Stimulated activated naive CD8-positive, alpha-beta T cell treated with anti-CD3 and anti-CD28 coated beads, Interleukin-15, Interleukin-2, amounts not matched to agents 100 U/mL and 50 U/mL, for 24 hours (primary cell): ENCODE measurements at regions not wholly inside any gene's neighbourhood (a gene's known extent, or its start where the extent isn't known, plus 50 kb on each side); places are given as distances from the start of the nearest gene placed in this dataset.

Experiments
- ATAC-seq: fragments of 150-1000 bp; cut with Tn5 transposase; one replicate; pipeline ENCODE4 v1.10.0; 2021
- DNase-seq: peaks from one replicate; pipeline ENCODE4 v3.0.0; 2021

DNA sequence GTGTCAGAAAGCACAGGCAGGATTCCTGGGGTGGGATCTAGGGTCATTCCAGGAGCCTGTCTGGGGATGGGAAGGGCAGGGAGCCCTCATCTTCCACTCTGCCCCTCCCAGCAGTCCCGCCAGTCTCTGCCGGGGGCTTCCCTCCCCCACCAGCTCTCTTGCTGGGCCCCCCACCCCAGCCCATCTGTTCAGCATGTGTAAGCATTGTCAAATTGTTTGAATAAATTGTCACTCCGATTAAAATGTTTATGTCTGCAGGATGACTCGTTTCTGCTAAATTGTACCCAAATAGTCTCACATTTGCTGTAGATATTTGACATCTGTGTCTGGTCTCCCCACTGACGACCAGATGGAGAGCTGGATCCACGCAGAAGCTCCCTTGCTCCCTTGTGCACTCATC lies 257.6 kb downstream of the ANKRD60 start:
- ATAC-seq (no peak), DNase-seq (no peak)

DNA sequence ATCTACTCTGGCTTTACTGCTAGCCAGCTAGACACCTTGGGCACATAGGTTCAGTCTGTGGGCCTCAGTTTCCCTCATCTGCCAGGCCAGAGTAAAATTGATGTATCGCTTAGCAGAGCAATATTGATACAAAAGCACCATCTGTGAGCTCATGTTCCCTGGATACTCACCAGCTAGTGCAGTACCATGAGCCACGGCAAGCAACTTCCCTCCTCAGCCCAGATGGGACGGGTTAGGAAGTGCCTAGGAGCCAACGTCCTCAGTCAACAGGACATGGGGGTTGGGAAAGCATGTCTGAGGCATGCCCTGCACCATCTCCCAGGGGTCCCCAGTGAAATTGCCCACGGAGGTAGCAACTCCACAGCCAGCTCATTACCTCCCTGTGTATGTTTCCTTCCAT lies 258.3 kb downstream of the ANKRD60 start:
- no peak for ATAC-seq
- no peak for DNase-seq

DNA sequence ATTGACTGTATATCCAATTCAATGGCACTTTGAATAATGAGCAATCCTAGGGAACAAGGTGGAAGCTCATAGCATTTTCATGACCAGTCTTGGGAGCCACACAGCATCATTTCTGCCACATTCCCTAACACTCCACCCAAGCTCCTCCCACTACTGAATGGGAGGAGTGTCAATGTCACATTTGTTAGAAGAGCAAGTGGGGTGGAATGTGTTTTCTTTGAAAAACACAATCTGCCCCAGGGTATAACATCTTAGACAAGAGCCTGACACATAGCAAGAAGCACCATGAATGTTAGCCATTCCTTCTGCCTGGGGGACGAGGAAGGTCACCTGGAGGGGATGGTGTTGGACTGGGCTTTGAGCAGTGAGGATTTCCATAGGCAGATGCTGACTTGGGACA lies 258.3 kb upstream of the PMEPA1 start:
- ATAC-seq (no peak), DNase-seq (no peak)

DNA sequence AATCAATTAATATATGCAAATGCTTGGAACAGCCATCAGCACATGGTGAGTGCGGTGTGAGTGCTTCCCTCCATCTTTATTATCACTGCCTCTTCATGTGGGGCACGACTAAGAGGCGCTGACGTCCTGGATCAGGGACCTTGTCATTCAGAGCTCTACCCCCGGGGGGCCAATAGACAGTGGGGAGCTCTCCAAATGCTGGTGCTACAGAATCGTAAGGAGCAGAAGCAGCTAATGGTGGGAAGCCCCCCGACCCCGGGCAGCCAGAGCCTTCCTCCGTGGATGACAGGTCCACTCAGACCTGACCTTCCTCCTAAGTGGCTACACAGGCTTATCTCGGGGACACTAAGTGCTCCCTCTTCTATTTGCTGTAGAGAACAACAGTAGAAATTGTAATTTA lies 257.5 kb upstream of the PMEPA1 start:
- DNase-seq: no peak
- ATAC-seq: no peak

DNA sequence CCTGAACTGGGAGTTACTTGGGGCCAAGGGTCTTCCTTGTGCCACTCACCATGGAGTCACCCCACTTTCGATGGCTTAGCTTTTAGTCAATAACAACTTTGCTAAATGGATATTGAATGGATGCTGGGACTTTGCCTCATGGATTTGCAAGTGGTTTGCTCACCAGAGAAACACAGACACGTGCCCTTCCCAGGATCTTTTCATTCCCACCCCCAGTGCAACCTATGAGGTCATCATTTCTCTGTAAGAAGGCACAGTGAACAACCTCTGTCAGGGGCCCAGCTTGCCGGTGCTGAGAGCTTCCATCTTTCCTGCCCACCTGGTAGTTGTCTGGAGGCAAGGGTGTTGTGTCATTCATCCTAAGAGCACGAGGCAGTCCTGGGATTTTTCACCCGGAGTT lies 256.8 kb upstream of the PMEPA1 start:
- no peak for DNase-seq

DNA sequence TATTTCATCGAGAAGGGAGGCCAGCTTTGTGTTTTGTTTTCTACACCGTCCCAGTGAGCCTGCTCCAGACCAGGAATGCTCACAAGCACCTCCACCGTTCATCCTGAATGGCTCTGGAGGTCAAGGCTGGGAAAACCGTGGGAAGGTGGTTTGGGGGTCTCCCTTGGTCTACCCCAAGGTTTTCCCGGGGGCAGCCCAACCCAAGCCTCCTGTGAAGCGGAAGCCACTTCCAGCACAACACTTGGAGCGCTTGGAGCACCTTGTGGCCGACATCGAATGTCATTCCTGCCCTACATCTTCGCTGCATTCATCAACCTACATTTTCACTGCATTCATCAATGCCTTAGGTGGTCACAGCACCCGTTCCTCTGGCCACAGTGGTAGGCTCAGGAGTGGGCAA lies 255.6 kb upstream of the PMEPA1 start:
- no peak for ATAC-seq
- DNase-seq: no peak

More for the DNA sequence above, 256.8 kb upstream of the PMEPA1 start:
- ATAC-seq: no peak

DNA sequence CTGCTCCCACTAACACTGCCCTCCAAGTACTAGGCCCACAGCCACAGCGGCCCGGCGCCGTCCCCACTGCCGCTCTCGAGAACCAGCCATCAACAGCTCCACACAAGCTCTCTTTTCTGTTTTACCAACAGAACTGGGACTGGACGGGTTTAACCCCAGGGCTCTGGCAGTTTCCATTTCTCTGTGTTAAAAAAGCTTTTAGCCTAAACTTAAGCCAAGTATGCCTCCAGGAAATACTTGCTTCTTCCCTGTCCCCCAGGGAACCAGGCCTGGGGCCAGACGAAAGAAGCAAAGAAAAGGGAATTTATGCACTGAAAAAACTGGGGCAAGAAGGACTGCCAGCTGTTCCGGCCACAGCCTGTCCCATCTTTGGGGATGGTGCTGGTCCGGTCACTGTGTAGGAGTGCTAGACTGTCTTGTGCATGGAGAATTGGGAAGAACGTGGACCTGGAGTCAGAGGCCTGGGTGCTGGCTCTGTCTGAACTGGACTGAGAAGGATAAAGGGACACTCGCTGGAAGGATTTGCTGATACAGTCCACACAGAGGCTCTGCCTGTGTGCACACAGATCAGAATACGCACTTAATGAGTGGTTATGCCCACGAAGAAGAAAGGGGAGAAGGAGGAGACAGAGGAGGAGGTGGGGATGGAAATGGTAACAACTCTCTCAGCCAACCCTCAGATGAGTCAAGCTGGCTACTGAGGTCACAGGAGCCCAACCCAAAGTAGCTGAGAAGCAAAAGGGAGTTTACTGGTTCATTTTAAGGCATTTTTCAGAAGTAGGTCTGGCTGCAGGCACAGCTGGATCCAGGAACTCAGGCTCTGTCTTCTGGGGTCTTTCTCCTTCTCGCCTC lies 254.4 kb upstream of the PMEPA1 start:
- DNase-seq: no peak
- no peak for ATAC-seq

DNA sequence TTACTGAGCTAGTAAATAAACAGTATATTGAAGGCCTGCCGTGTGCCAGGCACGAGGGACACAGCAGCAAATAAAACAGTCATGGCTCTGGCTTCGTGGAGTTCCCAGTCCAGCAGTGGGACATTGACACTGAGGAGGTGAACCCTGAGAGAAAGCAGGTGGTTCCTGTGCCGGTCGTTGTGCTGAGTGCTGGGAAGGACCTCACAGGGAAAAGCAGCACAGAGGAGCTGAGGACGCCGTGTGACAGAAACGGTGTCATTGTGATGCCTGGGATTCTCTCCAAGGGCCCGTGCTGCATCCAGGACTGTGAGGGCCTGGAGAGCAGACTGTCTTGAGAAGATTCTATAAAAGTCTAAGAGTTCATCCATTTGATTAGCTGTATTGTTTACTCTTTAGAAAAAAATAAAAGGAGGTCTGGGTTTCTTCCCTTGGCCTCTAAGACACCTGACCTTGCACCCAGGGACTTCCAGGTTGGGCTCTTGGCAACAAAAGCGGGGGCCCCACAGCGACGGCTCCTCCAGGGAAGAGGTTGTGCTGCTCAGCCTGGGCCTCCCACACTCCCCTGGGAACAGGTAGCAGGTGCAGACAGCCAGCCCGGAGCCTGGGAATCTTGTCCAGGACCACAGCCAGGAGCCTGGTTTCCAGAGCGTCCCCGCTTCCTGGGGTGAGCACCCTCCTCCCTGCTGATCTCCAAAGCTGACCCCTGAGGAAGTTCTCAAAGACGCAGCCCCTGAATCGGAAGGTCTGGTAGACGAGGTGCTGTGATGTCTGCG lies 251.2 kb upstream of the PMEPA1 start:
- ATAC-seq (no peak), DNase-seq (no peak)

DNA sequence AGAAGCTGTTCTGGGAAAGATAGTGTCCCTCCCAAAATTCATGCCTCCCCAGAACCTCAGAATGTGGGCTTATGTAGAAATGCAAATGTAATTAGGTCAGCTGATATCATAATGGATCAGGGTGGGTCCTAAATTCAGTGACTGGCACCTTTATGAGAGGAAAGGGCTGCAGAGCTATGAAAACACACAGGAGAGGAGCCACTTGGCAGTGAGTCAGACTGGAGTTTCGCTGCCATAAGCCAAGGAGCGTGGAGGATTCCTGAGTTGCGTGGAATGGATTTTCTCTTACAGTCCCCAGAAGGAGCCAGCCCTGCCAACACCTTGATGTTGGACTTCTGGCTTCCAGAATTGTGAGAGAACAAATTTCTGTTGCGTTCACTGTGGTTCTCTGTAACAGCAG lies 249.8 kb upstream of the PMEPA1 start:
- no peak for DNase-seq
- no peak for ATAC-seq

DNA sequence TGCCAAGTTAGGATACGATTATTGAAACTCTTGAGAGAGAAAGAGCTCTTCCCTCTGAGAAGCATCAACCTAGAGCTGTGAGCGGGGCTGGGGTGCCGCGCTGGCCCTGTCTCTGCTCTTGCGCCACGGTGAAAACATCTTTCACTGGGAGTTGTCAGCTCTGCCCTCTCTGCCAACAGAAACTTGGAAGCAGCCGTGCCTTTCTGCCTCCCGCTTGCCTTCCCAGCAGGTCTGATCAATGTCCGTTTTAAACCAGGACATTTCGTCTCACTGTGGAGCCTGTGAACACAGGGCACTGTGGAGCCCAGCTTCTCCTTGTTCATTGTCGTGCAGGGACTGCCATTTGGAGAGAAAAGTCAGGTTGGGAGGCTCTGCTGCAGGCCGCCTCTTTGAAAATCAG lies 249.2 kb upstream of the PMEPA1 start:
- no peak for ATAC-seq
- DNase-seq: no peak

DNA sequence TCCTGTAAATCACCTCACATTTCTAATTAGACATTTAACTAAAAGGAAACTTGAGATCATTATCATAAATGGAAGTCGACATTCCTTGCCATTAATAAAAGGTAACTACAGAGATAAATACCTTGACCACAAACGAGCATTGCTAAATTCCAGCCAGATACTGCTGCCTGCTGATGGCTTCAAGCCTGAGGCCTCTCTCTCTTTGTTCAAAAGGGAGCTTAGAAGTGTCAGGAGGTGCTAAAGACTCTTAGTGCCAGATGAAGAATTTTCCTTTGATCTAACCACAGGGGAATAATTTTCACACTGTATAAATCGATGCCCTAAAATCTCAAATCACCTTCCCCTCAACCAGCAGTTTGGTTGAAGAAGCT lies 248.2 kb upstream of the PMEPA1 start:
- no peak for ATAC-seq

DNA sequence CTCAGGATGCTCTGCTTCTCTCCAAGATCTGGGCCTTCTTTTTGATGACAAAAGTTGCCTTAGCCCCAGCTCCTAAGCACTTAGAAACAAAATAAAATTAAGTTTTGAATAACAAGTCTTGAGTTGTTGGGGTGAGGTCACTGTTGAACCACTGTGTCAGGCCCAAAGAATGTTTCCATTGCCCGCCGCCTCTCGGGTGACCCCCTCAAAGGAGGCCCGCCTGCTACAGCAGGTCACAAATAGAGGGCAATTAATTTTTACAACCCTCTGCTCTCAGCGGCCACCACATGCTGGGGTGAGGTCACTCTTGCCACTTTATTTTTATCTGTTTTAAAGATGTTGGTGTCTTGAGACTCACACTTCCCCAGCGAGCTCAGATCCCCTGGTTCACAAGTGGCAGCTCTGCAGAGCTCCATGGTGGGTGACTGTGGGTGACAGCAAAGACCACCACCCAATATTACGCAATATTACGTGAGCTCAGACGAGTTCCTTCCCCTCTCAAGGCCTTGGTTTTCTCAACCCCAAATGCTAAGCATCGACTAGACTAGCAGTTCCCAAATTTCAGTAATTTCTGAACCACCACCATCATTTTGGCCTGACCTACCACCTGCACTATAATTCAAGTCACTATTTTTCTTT lies 247.7 kb upstream of the PMEPA1 start:
- DNase-seq (no peak), ATAC-seq (no peak)

More for the DNA sequence above, 248.2 kb upstream of the PMEPA1 start:
- no peak for DNase-seq

DNA sequence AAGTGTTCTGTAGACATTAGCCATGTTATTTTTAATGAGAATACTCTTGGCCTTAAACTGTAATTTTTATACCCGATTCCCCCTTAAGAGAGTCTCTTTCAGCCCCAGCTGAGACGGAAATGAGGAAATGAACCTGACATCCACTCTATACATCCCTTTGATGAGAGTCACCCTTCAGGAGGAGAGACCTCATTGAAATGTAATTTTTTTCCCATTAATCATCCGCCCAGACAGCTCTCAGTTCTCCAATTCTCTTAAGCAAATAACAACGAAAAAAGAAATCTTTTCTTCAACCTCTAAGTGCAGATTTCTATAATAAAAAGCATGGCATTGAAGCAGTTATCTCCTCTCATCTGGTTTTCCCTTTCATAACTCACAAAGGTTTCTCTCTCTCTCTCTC lies 243.8 kb upstream of the PMEPA1 start:
- DNase-seq (no peak), ATAC-seq (no peak)

DNA sequence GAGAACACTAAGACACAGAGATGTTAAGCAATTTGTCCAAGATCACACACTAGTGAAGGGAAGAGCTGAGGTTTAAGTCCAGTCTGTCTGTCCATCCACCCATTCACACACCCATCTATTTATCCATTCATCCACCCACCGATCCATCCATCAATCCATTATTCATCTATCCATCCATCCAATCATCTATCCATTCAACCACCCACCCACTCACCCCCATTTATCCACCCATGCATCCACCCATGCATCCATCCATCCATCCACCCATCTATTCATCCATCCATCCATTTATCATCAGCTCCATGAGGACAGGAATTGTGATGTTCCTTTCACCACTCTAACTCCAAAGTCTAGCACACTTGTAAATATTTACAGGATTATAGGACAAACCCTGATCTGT lies 242.3 kb upstream of the PMEPA1 start:
- DNase-seq: no peak
- ATAC-seq: no peak

DNA sequence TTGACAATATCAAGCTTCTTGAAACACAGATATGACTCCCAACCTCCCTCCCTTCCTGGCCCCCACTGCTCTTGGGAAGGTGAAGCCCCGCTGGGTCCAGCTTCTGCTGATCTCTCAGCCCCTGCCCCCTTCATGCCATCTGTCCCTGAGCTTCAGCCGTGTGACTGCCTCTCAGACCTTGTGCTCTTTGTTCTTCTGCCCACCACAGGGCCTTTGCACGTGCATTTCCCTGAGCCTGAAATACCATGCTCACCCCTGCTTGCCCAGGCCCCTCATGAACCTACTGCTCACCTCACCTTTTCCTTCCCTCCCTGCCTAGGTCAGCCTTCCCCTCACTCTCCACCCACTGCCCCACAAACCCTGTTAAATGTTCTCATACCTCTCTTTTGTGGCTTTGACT lies 241.7 kb upstream of the PMEPA1 start:
- ATAC-seq (no peak), DNase-seq (no peak)

DNA sequence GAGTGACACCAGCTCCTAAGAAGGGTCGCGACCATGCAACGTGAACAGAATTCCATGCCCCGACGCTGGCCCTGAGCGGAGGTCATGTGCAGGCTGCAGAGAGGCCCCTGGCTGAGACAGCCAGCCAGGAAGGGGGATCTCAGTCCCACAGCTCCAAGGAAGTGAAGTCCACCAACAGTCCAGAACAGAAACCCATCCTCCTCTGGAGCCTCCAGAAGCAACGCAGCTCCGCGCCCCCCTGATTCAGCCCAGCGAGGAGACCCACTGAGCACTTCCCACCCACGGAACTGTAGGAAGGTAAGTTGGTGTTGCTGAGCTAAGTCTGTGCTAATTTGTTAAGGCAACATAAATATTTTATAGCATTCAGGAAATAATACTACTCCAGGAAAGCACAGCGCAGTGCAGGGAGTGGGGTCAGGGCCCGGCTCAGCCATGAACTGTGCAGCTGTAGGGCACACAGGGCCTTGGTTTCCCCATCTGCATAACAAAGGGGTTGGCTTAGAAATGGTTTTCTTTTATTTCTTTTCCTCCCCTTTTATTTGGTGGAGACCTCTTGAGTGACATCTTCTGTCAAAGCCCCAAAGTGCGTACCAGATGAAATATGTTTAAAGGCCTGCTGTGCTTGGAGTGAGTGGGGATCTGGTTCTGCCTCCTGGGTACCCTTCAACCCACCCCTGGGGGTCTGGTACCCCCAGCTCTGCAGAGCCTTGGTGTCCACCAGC lies 241.1 kb upstream of the PMEPA1 start:
- ATAC-seq: no peak
- DNase-seq: no peak

DNA sequence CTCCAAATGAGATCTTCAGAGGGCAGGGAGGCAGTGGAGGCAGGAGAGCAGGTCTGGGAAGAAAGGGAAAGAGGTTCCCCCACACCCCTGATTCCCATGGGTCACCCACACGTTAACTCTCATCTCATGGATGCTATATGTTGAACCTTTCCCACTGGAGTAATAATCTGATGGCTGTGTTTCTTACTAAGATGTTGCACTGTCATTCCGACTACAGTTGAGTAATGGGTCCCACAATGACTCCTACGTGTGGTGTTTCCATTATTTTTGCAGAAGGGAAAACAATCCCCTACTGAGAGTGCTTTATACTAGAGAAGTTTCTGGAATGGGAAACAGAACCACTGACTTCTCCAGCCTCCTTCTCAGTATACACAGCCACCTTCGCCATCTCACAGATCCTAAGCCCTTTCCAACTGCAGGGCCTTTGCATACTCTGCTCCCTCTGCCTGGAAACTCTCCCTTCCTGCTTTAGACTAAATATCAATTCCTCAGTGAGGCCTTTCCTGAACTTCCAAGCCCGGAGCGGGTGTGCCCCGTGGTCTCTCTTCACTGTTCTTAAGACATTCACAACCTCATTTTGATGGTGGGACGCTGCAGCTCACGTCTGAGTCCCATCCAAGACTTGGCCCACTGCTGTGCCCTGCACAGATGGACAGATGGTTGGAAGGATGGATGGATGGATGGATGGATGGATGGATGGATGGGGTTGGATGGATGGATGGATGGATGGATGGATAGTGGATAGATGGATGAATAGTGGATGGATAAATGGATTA lies 238.6 kb upstream of the PMEPA1 start:
- DNase-seq (no peak), ATAC-seq (no peak)

DNA sequence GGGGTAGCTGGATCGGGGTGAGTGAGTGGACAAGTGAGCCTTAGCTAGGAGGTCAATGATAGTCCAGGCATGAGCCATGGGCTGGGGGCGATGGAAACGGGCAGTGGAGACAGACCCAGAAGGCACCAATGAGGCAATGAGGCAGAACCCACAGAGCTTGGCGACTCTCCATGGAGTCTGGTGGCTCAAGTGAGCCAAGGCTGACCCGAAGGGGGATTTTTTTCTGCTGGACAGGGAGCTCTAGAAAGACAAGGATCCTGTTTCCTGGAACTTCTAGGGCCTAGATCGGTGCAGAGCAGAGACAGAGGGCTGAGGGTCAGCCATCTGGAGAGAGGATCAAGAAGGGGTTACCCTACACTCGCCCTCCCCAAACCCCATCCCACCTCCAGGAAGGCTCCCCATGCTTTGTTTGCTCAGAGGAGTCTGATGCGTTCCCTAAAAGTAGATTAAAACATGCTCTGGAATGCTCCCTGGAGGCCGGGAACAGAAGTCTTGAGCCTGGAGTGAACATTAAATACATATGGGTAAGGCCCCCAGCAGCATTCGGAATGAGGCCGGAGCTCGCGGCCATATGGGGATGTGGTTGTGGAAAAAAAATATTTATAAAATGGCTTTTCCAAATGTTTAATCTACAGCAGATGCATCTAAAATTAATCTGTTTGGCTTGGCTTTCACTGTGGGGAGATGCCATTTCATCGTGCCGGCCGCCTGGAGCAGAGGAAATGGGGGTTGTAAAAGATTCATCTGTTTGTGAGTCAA lies 237.8 kb upstream of the PMEPA1 start:
- DNase-seq: no peak
- ATAC-seq: no peak

DNA sequence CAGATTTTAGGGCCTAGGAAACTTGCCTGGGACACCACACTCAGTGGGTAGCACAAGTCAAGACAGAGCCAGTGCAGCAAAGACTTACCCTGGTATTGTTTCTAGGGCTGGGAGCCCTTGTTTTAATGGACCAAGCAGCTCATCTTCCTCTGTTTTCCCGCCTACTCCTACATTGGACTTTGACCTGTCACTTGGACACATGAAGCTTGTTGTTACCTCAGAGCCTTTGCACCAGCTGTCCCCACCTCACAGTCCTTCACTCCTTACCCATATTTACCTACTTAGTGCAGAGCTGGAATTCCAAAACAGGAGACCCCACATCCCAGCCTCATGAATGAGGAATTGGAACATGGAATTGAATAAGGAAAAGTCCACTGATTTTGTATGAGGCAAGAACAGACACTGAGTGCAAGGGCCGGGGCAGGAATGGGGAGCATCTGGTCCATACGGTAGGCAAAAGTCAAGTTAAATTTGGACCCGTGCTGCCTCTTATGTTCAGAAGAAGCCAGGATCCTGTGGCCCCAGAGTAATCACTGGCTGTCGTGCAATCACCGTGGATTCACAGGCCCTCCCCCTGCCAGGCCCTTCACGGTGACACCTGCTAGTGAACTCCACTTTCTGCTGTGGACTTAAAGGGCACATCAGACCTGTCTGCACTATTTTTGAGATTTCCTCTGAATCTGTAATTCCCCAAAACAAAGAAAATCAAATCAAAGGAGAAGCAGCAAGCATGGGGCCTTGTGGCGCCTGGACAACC lies 236.9 kb upstream of the PMEPA1 start:
- DNase-seq (no peak), ATAC-seq (no peak)

DNA sequence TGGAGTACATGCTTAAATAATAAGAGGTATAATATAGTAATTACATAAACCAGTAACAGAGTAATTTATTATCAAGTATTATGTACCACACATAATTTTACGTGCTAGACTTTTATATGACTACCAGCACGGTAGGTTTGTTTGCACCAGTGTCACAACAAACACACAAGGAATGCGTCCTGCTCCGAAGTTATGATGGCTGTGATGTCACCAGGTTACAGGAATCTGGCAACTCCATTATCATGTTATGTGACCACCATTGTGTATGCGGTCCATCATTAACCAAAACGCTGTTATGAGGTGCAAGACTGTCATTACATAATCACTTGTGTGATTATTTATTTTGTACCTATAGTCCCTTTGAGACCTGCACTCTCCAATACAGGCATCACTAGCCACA lies 235.2 kb upstream of the PMEPA1 start:
- no peak for ATAC-seq
- DNase-seq: no peak
